ENCODE measurements at regions not wholly inside any gene's neighbourhood (a gene's known extent, or its start where the extent isn't known, plus 50 kb on each side); places are given as distances from the start of the nearest gene placed in this dataset.

DNA sequence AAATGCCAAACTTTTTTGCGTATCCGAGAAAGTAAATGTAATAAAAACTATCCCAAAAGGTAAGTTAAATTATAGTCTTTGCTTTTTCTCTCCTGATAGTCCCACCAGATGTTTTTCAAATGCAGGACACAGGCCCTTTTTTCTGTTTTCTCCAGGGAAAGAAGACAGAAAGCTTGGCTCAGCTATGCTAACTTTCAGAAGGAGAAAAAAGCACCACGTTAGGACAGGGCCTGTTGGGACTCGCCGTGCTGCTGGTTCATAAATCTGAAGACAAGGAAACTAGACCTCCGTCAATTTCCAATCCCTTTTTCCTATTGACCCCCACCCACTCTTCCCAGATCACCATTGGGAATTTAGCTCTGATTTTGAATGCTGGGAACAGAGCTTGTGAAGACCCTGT lies 220.9 kb upstream of the SFRP2 start:
- Mint-ChIP-seq H3K4me3 (no peak overlapping the region), H3K36me3 (no peaks in the 10 kb centered on the region), H3K9me3 (peaks cover 1 to 8% (median 2%) of the 10 kb centered on the region in 7 donors), H3K27me3 (ENCODE audit: low read depth in 3 of 3) (peaks cover 0 to 5% (median 5%) of the 10 kb centered on the region in 3 donors), H3K4me1 (no peaks in the 10 kb centered on the region), H3K27ac (no peak overlapping the region)
- no CpG with 5 or more reads among the region's 6 CpGs for WGBS (ENCODE audit: insufficient coverage)
- no peak for DNase-seq
- Histone ChIP-seq H3K36me3 (replicated peaks in 1 of 2; ENCODE audit: control insufficient read depth in 1 of 2, insufficient read depth in 2 of 2, low read length in 2 of 2) (no peaks in the 10 kb centered on the region), H4K20me1 (ENCODE audit: insufficient read depth, low read length) (no peaks in the 10 kb centered on the region), H3K79me2 (ENCODE audit: insufficient read depth, low read length) (no peaks in the 10 kb centered on the region), H3K27ac (ENCODE audit: low read depth in 1 of 2, low read length in 2 of 2) (no peak overlapping the region), H3K4me1 (ENCODE audit: control insufficient read depth in 1 of 2, insufficient read depth in 2 of 2, low read length in 2 of 2) (no peaks in the 10 kb centered on the region), H3K4me3 (replicated peaks in 1 of 3; ENCODE audit: low read depth in 2 of 3, low read length in 3 of 3) (no peak overlapping the region), H3K9ac (ENCODE audit: insufficient read depth, low read length, poor library complexity, severe bottlenecking) (no peak overlapping the region), H3K27me3 (ENCODE audit: control insufficient read depth in 2 of 2, insufficient read depth in 2 of 2, low read length in 2 of 2) (no peaks in the 10 kb centered on the region), H3K9me3 (replicated peaks in 1 of 2; ENCODE audit: control insufficient read depth in 1 of 2, insufficient read depth in 1 of 2, low read length in 2 of 2) (no peaks in the 10 kb centered on the region), H2AFZ (ENCODE audit: insufficient read depth, low read depth, low read length, poor library complexity, severe bottlenecking) (no peak overlapping the region), H3K4me2 (replicated peaks; ENCODE audit: extremely low read depth, low read length, poor library complexity, severe bottlenecking) (no peak overlapping the region)
- TF ChIP-seq, protein P1, sequence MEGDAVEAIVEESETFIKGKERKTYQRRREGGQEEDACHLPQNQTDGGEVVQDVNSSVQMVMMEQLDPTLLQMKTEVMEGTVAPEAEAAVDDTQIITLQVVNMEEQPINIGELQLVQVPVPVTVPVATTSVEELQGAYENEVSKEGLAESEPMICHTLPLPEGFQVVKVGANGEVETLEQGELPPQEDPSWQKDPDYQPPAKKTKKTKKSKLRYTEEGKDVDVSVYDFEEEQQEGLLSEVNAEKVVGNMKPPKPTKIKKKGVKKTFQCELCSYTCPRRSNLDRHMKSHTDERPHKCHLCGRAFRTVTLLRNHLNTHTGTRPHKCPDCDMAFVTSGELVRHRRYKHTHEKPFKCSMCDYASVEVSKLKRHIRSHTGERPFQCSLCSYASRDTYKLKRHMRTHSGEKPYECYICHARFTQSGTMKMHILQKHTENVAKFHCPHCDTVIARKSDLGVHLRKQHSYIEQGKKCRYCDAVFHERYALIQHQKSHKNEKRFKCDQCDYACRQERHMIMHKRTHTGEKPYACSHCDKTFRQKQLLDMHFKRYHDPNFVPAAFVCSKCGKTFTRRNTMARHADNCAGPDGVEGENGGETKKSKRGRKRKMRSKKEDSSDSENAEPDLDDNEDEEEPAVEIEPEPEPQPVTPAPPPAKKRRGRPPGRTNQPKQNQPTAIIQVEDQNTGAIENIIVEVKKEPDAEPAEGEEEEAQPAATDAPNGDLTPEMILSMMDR (IDR thresholded peaks at IDR 0.05): no peak
- intact Hi-C loops (cut with micrococcal nuclease): no loop called here

DNA sequence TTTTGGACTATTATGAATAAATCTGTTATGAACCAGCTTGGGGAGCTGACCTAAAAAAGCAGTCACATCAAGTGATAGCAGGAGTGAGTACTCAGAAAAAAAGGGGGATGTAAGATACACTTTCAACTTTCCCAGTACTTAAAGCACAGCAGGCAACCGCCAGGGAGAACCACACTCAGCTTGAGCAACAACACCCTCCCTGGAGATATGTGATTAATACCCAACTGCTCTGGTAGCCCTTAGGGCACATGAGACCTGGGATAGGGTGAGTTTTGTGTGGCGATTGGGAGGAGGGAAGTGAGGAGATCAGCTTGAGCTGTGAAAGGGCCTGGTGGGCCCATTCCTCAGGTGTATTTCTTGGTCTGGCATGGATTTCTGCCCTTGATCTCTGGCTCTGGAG lies 220.3 kb upstream of the SFRP2 start:
- no peak overlapping the region for H3K9ac ChIP-seq (ENCODE audit: insufficient read depth, low read length, poor library complexity, severe bottlenecking)
- Mint-ChIP-seq H3K4me1 (no peaks in the 10 kb centered on the region), H3K27me3 (ENCODE audit: low read depth in 3 of 3) (peaks cover 0 to 5% (median 3%) of the 10 kb centered on the region in 3 donors), H3K36me3 (no peaks in the 10 kb centered on the region), H3K27ac (no peak overlapping the region), H3K4me3 (no peak overlapping the region), H3K9me3 (peaks cover 1 to 8% (median 2%) of the 10 kb centered on the region in 7 donors)
- no peak for DNase-seq
- no peaks in the 10 kb centered on the region for H3K36me3 ChIP-seq (replicated peaks in 1 of 2; ENCODE audit: control insufficient read depth in 1 of 2, insufficient read depth in 2 of 2, low read length in 2 of 2)
- no peak overlapping the region for H2AFZ ChIP-seq (ENCODE audit: insufficient read depth, low read depth, low read length, poor library complexity, severe bottlenecking)
- H3K4me3 ChIP-seq (replicated peaks in 1 of 3; ENCODE audit: low read depth in 2 of 3, low read length in 3 of 3): no peak overlapping the region
- WGBS (ENCODE audit: insufficient coverage): 90% methylated on average over 1 of the region's 2 CpGs
- no peaks in the 10 kb centered on the region for H3K9me3 ChIP-seq (replicated peaks in 1 of 2; ENCODE audit: control insufficient read depth in 1 of 2, insufficient read depth in 1 of 2, low read length in 2 of 2)
- H3K27me3 ChIP-seq (ENCODE audit: control insufficient read depth in 2 of 2, insufficient read depth in 2 of 2, low read length in 2 of 2): no peaks in the 10 kb centered on the region
- intact Hi-C loops (cut with micrococcal nuclease): no loop called here
- no peaks in the 10 kb centered on the region for H4K20me1 ChIP-seq (ENCODE audit: insufficient read depth, low read length)
- TF ChIP-seq, protein P1 (IDR thresholded peaks at IDR 0.05): no peak
- H3K27ac ChIP-seq (ENCODE audit: low read depth in 1 of 2, low read length in 2 of 2): no peak overlapping the region
- no peaks in the 10 kb centered on the region for H3K79me2 ChIP-seq (ENCODE audit: insufficient read depth, low read length)
- H3K4me2 ChIP-seq (replicated peaks; ENCODE audit: extremely low read depth, low read length, poor library complexity, severe bottlenecking): no peak overlapping the region
- H3K4me1 ChIP-seq (ENCODE audit: control insufficient read depth in 1 of 2, insufficient read depth in 2 of 2, low read length in 2 of 2): no peaks in the 10 kb centered on the region
